Heart right ventricle (tissue), 16 donors: ENCODE measurements at regions not wholly inside any gene's neighbourhood (a gene's known extent, or its start where the extent isn't known, plus 50 kb on each side); places are given as distances from the start of the nearest gene placed in this dataset.
"Not testable (repeated sequence)": the region's sequence is repeated elsewhere in the genome, so short reads cannot be mapped to it uniquely, and the experiment has no call there.

ENCODE experiments used
- ATAC-seq, 8 donors: fragments of 200-7000 bp; cut with Tn5 transposase; one replicate each; pipeline ENCODE4 v1.9.1; 2020; ENCODE audit warnings: mild to moderate bottlenecking in 8 of 8, moderate library complexity in 8 of 8, moderate number of reproducible peaks in 1 of 8
- DNase-seq, 2 donors: peaks; one replicate each; pipeline ENCODE4 v3.0.0-alpha.2; 2020
- H3K27ac ChIP-seq, 10 donors: fragments of 200-600 bp; sonication (generic) in 2 of 10; one replicate each; pipeline versions ENCODE4 v1.5.0 to v1.8.0; 2020 to 2022; ENCODE audit warnings: mild to moderate bottlenecking in 3 of 10
- H3K27me3 ChIP-seq, 7 donors: fragments of 200-600 bp; one replicate each; pipeline ENCODE4 v1.8.0; 2021 to 2022; ENCODE audit warnings: mild to moderate bottlenecking in 2 of 7
- H3K36me3 ChIP-seq, 9 donors: fragments of 200-600 bp; sonication (generic) in 1 of 9; one replicate each; pipeline versions ENCODE4 v1.5.0 to v1.8.0; 2020 to 2022; ENCODE audit warnings: mild to moderate bottlenecking in 2 of 9
- H3K4me1 ChIP-seq, 9 donors: fragments of 200-600 bp; sonication (generic) in 1 of 9; one replicate each; pipeline versions ENCODE4 v1.5.0 to v1.8.0; 2020 to 2022; ENCODE audit warnings: mild to moderate bottlenecking in 4 of 9
- H3K4me3 ChIP-seq, 10 donors: fragments of 200-600 bp; sonication (generic) in 2 of 10; one replicate each; pipeline versions ENCODE4 v1.5.0 to v1.8.0; 2020 to 2022; ENCODE audit warnings: mild to moderate bottlenecking in 7 of 10, moderate library complexity in 2 of 10
- H3K9me3 ChIP-seq, 11 donors: fragments of 200-600 bp in 10 of 11; sonication (generic) in 2 of 11; one replicate each; pipeline versions ENCODE4 v1.5.0 to v1.8.0; 2013 to 2022; ENCODE audit warnings: mild to moderate bottlenecking in 2 of 11, control low read depth in 1 of 11, moderate library complexity in 1 of 11
- WGBS, 2 donors: extraction: QIAGEN DNeasy Blood & Tissue Kit; methylation state at CpG; one replicate each; pipeline ENCODE4 v1.1.7; 2013; ENCODE audit warnings: inconsistent platforms in 1 of 2; 5-methylcytosine and 5-hydroxymethylcytosine counted together
- intact Hi-C, 10 donors: fragments of 100-400 bp; cut with DNase I; formaldehyde crosslinking; loops; one replicate each; pipeline versions ENCODE4 v1.11.1 to v1.14.2; 2022
- TF ChIP-seq, protein P1 (sequence below), 9 donors: fragments of 200-600 bp; sonication (generic) in 2 of 9; IDR thresholded peaks; one replicate each; pipeline versions ENCODE4 v1.5.0 to v1.8.0; 2021 to 2022; ENCODE audit warnings: antibody characterized with exemption in 9 of 9, mild to moderate bottlenecking in 5 of 9, moderate library complexity in 1 of 9
- donor health status: Arrhythmogenic right ventricular cardiomyopathy.
- donor health status: ischemic (EF 13 %, LVEDD 7.1; RV severe dilation, severe dysfunction).
- donor health status: healthy with polysubstance abuse.
- donor health status: DM: no; HTN: yes; CAD: no.
- donor health status: DM: no; HTN: no; CAD: no.
- donor health status: ischemic (EF 25% LVEDD 6.9; RV normal size, moderate dysfunction).
- donor health status: ischemic (EF 25% LVEDD 5.7; RV mildly dilated, moderate dysfunction).
- donor health status: healthy.
- donor health status: DM: yes; HTN: yes; CAD: no.
- donor health status: Ischemic cardiomyopathy.
- donor health status: ischemic (EF 35%, LVEDD 5.7; RV mildly dilated, moderate dysfunction).
- donor health status: nonischemic (EF 11% LVEDD 7.7; RV severe dilation, severe dysfunction).
- donor health status: DM: yes; HTN: yes; CAD: no.
- donor health status: PGD.
- donor health status: ischemic (EF 29% LVEDD 5.4; RV normal size, mild dysfunction).
- donor health status: nonischemic (EF 23%, LVEDD 6.1; RV moderate dilation, normal function).

DNA sequence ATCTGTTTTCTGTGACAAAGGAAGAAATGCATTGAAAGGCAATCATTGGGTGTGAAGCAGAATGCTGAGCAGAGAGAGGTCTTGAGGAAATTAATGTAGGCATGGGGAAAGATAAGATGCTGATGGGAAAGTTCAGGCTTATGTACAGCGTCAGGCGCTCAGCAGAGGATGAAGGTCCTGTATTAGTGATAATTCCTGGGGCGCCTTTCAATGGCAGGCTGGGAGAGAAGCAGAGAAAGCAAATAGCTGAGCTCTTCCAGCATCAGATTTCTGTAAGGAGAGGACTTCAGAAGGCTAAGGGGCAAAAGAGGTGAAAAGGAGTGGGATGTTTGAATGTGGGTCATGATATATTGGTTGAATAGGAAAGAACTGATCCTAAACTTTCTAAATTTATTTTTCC lies 129.8 kb downstream of the HNMT start:
- Histone ChIP-seq H3K9me3 (no peaks in the 10 kb centered on the region), H3K36me3 (no peaks in the 10 kb centered on the region), H3K4me1 (no peaks in the 10 kb centered on the region), H3K27me3 (no peaks in the 10 kb centered on the region), H3K27ac (no peak overlapping the region), H3K4me3 (no peak overlapping the region)
- ATAC-seq (no peak), DNase-seq (no peak)
- TF ChIP-seq, protein P1, sequence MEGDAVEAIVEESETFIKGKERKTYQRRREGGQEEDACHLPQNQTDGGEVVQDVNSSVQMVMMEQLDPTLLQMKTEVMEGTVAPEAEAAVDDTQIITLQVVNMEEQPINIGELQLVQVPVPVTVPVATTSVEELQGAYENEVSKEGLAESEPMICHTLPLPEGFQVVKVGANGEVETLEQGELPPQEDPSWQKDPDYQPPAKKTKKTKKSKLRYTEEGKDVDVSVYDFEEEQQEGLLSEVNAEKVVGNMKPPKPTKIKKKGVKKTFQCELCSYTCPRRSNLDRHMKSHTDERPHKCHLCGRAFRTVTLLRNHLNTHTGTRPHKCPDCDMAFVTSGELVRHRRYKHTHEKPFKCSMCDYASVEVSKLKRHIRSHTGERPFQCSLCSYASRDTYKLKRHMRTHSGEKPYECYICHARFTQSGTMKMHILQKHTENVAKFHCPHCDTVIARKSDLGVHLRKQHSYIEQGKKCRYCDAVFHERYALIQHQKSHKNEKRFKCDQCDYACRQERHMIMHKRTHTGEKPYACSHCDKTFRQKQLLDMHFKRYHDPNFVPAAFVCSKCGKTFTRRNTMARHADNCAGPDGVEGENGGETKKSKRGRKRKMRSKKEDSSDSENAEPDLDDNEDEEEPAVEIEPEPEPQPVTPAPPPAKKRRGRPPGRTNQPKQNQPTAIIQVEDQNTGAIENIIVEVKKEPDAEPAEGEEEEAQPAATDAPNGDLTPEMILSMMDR (IDR thresholded peaks at IDR 0.05): no peak
- WGBS, 2 donors: 76 to 78% methylated on average over 3 of the region's 3 CpGs
- intact Hi-C loops: loop anchor here in 3 of 10 donors (5.0 kb wide), 1 partner anchor 147 kb away; no protein-coding TSS in a partner anchor

DNA sequence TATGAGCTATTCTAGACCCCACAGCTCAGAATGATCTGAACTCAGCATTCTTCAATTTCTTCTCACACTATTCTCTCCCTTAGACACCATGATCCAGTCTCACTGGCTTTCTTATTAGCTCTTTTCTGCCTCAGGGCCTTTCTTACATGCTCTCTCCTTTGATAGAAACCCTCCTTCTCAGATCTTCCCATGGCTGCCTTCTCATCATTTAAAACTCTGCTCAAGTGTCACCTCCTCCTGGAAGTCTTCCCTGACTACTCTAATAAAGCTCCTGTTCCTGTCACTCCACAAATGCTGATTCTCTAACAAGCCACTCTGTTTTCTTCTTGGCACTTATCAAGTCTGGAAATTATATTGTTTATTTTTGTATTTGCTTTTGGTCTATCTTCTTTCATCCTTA lies 131.1 kb downstream of the HNMT start:
- H3K9me3 ChIP-seq: peaks cover 0 to 5% (median 0%) of the 10 kb centered on the region in 11 donors
- H3K27me3 ChIP-seq: no peaks in the 10 kb centered on the region
- no peaks in the 10 kb centered on the region for H3K4me1 ChIP-seq
- H3K4me3 ChIP-seq: no peak overlapping the region
- TF ChIP-seq, protein P1 (IDR thresholded peaks at IDR 0.05): no peak
- no peaks in the 10 kb centered on the region for H3K36me3 ChIP-seq
- intact Hi-C loops: loop anchor here in 1 of 10 donors (5.0 kb wide), 1 partner anchor 107 kb away; no protein-coding TSS in a partner anchor
- no peak for ATAC-seq
- H3K27ac ChIP-seq: no peak overlapping the region
- DNase-seq: no peak

DNA sequence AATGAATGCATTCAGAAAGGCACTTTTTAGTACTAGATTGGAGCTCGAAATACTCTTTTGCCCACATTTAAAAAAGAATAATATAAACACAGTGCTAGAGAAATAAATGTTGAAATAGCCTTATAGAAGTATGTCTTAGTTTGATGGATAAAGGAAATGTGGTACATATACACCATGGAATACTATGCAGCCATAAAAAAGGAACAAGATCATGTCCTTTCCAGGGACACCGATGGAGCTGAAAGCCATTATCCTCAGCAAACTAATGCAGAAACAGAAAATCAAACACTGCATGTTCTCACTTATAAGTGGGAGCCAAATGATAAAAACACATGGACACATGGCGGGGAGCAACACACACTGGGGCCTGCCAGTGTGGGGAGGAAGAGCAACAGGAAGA lies 135.0 kb downstream of the HNMT start:
- not testable (repeated sequence) for H3K27ac ChIP-seq, ATAC-seq, H3K27me3 ChIP-seq, H3K9me3 ChIP-seq, H3K36me3 ChIP-seq, H3K4me3 ChIP-seq, H3K4me1 ChIP-seq, DNase-seq
- WGBS, 2 donors: 95 to 100% methylated on average over 3 of the region's 3 CpGs
- intact Hi-C loops: loop anchor here in 1 of 10 donors (5.0 kb wide), 1 partner anchor 103 kb away; no protein-coding TSS in a partner anchor

DNA sequence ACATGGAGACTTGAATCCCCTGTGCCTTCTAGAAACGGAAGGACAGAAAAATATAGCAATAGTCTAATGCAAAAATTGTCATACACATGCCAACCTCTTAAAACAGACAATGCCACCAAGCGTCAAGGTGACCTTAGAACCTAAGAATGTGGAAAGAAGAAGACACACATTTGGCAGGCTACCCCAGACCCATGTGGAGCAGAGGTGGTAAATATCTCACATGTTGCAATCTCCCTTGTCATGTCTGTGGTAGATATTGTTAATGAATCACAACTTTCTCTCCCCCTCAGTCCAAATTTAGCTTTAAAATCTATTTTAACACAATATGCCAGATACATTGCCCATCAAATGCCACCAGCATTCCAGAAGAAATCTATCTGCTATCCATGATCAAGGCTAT lies 137.4 kb downstream of the HNMT start:
- H3K4me1 ChIP-seq: no peaks in the 10 kb centered on the region
- 73 to 75% methylated on average over 2 of the region's 2 CpGs for WGBS, 2 donors
- TF ChIP-seq, protein P1 (IDR thresholded peaks at IDR 0.05): no peak
- peaks cover 0 to 5% (median 0%) of the 10 kb centered on the region in 11 donors for H3K9me3 ChIP-seq
- no peak overlapping the region for H3K27ac ChIP-seq
- DNase-seq (no peak), ATAC-seq (no peak)
- H3K4me3 ChIP-seq: no peak overlapping the region
- intact Hi-C loops: no loop called here
- H3K36me3 ChIP-seq: no peaks in the 10 kb centered on the region
- no peaks in the 10 kb centered on the region for H3K27me3 ChIP-seq

DNA sequence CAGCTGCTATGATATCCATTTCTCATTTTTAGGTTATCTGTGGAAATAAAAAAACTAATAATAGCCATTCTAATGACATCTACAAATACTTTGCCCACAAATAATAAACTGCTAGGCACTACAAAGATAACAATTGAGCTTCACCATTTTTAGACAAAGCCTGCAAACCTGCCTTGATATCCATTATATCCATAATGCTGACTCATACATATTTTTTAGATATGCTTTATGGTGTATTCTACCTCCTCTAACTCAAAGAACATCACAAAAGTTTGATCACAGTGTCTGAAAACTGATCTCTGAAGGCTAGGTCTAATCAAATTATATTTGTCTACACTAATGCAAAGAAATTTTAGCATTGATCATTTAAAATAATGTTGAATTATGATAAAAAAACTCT lies 138.4 kb downstream of the HNMT start:
- TF ChIP-seq, protein P1 (IDR thresholded peaks at IDR 0.05): no peak
- H3K4me1 ChIP-seq: no peaks in the 10 kb centered on the region
- peaks cover 0 to 5% (median 0%) of the 10 kb centered on the region in 11 donors for H3K9me3 ChIP-seq
- ATAC-seq: no peak
- no peaks in the 10 kb centered on the region for H3K36me3 ChIP-seq
- intact Hi-C loops: no loop called here
- no peak overlapping the region for H3K27ac ChIP-seq
- H3K27me3 ChIP-seq: no peaks in the 10 kb centered on the region
- DNase-seq: no peak
- no peak overlapping the region for H3K4me3 ChIP-seq
